GM19238 (cell line): ENCODE measurements at regions not wholly inside any gene's neighbourhood (a gene's known extent, or its start where the extent isn't known, plus 50 kb on each side); places are given as distances from the start of the nearest gene placed in this dataset.

ENCODE experiments used
- DNase-seq: peaks from one replicate; pipeline ENCODE4 v3.0.0; 2011; ENCODE audit warnings: low spot score; ENCODE audit not compliant: insufficient read length

DNA sequence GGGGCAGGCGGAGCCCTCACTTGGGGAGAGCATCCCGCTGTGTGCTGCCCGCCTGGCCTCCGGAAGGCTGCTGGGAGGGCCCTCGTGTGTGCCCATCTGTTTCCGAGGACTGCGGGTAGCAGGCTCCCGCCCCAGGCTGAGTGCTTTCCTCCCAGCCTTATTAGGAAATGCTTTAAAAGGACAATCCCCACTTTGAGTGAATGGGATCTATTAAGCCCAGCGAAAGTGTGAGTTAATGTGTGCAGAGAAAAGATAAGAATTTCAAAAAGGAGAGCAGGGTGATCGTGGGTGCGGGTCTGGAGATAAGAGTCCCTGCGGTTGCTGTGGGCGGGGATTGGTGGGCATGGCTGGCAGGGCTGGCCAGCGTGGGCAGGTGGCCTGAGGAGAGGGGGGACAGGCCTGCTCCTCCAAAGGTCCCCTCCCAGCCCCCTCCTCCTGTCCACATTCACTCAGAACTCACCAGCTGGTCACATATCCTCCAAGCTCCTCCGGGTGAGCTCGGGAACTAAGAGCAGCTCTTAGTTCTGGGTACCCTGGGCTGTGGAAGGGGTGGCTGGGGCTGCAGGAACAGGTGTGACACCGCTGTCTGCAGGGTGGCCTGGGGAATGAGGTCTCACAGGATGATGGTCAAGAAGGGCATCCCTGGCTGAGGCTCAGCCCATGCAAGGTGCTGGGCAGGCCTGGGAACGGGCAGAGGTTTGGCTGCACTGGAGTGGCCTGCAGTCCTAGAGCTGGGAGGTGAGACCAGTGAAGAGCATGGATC lies 1260.3 kb downstream of the BRD1 start:
- no peak for DNase-seq

DNA sequence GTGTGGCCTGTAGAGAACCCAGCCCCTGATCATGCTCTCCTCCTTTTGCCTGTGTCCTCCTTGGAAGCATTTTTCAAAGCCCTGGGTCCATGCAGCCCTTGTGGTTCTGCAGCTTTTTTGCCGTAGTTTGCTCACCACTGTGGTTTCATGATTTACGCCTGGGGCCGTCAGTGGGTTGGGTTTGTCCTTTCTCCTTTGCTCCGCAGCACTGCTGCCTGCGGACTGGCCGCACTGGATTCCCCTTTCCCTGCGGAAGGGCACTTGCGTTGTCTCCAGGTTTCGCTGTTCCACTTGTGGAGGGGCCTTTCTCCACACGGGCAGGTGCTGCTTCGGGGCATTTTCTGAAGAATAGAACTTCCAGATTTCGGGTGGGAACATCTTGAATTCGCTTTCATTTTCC lies 1260.9 kb downstream of the BRD1 start:
- no peak for DNase-seq

DNA sequence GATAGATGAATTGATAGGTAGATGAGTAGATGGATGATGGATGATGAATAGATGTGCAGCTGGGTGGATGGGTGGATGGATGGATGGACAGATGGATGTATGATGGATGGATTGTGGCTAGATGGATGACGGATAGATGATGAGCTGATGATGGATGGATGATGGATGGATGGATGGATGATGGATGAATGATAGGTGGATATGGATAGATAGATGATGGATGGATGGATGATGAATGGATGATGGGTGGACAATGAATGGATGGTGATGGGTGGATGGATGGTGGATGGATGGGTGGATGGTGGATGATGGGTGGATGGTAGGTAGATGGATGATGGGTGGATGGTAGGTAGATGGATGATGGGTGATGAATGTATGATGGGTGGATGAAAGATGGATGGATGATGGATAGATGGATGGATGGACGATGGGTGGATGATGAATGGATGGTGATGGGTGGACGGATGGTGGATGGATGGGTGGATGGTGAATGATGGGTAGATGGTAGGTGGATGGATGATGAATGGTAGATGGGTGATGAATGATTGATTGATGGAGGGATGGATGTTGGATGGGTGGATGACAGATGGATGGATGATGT lies 1261.7 kb downstream of the BRD1 start:
- DNase-seq = no peak

DNA sequence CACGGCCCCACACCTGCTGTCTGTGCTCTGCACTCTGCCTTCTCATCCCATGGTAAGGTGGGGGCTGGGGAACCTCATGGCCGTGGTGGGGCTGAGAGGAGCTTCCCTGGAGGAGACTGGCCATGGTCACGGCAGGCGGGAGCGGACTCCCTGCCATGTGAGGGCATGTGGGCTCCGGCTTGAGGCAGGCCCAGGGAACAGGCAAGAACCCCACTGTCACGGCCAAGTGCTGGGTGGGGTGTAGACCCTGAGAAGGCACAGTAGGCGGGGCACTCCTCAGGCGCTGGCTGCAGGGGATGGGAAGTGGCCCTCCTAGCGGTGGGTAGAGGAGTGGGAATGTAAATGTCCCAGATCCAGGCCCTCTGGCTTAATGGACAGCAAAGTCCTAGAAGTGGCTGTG lies 1262.7 kb downstream of the BRD1 start:
- DNase-seq = no peak

DNA sequence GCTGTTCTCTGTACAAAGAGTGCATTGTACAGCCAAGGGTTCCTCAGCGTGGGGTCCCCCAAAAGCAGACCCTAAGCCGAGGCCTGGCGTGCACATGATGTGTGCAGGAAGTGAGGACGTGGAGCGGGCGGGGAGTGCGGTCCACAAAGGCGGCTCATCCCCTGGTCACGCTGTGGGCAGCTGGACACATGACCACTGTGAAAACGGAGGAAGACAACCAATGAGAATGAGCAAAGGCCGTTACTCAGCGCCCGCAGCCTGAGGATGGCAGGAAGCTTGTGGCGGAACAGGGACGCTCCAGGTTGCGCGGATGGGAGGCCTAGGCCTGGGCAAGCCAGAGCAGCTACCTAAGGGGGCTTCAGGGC lies 1263.7 kb downstream of the BRD1 start:
- no peak for DNase-seq

DNA sequence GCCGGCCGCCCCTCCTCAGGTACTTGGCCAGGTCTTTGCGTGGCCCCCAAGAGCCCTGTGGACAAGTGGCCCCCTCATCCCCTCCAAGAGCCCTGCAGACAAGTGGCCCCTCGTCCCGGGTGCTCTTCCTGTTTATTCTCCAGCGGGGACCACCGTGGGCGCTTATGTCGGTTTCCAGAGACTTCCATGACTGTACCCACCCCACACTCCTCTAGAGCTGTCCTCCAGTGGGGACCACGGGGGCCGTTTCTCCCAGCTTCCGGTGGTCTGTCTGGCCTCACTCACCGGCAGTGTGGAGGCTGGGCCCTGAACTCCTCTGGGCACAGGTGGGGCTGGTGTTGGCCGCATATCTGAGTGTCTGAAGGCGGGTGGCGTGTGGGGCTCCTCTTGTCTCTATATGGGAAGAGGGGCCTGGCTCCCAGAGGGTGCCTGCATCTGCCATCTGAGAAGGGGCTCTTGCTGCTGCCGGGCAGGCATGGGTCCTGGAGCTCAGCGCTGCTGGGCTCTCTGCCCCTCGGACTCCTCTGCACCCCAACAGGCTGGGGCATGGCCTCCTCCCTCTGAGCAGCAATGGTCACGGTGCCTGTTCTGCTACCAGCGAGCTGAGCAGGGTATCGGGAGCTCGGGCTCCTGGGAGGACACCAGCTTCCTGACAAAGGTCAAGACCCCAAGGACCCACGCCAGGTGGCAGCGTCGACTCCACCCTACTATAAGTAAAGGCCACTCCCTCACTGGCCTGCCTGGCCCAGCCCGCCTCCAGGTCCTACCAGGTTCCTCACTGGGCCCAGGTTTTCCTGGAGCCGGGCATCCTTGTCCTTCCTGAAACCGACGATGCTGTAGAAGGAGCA lies 1264.3 kb downstream of the BRD1 start:
- no peak for DNase-seq

DNA sequence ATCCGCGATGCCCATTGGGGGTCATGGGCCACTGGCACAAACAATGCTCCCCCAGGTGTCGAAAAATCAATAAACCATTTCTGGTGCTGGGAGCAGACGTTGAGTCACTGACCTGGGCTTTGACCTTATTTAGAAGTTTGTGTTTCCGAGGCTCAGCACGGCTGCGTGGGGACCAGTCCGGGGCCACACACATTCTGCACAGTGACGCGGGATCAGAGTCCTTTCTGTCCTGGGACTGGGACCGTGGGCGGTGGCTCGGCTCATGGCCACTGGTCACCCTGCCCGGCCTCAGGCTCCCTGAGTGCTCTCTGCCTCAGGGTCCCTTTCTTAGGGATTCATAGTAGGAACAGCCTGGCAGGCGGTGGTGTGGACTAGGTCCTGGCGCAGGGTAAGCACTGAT lies 1266.0 kb downstream of the BRD1 start:
- no peak for DNase-seq

DNA sequence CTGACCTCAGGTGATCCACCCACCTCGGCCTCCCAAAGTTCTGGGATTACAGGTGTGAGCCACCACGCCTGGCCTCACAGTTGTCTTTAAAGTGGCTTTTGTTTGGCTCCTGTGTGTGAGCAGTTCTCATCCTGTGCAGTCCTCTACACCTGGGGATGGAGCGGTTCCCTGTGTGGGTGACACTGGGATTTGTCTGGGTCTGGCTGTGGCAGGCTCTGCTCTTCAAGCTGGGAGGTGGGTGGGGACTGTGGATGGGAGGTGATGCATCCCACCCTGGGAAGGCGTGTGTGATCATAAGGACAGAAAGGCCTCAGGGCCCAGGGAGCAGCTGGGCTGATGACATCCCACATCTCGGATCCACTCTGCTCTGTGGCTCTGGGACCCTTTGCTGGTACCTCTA lies 1266.8 kb downstream of the BRD1 start:
- DNase-seq = no peak

DNA sequence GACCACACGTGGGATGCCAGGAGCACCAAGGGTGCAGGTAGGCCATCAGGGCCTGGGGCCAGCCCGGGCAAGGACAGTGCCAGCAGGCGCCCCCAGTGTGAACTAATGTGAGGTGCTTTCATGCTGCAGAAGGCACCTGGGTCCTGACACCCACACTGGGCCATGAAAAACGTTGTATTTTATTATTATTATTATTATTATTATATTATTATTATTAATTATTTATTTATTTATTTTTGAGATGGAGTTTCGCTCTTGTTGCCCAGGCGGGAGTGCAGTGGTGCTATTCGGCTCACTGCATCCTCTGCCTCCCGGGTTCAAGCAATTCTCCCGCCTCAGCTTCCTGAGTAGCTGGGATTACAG lies 1267.3 kb downstream of the BRD1 start:
- DNase-seq = no peak

DNA sequence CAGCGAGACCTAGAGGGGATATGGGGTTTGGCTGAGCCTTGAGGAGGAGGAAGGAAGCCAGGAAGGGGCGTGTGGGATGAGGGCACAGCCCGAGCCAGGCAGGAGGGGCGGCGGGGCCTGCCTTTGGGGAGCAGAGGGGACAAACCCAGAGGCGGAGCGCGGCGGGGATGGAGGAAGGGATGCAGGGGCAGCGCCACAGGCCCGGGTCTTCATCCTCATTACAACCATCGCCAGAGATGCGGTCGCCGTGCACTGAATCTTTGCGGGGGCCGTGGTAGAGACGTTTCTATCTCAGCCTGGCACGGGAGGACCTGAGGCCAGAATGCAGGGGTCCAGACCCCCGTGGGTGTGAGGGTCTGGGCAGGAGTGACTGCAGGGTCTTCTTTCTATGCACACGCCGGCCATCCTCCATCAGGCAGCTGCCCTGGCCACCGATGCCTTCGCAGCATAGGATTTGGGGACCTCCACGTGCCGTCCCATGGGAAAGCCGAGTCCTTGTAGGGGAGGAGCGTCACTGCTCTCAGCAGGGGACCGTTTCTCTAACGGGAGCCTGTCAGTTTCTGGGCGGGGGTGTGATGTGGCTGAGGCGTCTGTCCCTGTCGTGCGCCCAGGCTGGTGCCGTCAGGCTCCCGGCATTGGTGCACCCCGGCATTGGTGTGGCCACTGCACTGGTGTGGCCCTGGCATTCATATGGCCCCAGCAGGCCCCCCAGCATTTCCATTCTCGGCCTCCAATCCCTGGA lies 1267.9 kb downstream of the BRD1 start:
- no peak for DNase-seq

DNA sequence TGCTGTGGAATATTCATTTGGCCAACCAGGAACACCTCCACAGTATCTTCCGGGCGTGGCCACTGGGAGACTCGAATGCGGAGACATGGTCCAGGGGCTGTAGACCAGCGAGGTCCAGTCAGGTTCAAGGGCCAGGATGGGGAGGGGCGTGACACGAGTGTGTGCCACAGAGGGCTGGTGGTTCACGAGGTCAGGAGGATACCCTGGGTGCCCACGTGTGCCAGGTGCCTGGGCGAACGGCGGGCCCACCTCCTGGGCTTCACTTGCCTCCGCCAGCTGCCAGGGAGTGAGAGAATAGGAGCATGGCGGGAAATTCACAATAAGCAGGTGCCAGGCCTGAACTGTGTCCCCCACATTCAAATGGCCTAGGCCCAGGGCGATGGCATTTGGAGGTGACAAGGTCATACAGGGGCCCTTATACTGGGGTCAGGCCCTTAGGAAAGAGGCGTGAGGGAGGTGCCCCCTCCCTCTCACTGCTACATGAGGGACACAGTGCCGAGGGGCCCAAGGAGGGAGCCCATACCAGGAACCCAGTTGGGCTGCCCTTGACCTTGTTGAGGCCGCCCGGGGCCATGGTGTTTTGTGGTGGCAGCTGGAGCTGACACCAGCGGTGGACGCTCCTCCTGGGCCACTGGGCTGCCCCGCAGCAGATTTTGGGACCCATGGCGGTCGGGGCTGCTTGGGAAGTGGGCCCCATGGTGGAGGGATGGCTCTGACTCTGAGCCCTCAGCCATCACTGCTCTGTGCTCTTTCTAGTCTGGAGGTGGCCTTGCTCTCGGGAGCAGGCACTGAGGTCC lies 1268.9 kb downstream of the BRD1 start:
- no peak for DNase-seq

DNA sequence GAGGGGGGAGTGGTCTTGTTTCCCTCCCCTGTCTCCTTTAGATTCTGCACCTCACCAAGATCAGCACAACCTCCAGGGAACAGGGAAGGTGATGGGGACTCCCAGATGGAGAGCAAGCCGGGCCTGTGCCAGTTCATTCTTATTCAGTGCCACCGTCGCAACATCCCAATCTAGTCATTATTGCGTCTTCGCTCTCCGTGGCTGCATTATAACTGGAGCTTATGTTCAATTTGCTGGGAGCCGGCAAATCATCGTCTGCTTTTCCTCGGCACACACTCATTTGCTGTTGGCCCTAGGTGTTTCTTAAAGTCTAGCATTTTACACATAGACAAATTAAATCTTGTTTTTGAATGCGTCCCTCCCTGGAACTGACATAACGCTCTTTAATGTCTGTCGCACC lies 1269.7 kb downstream of the BRD1 start:
- DNase-seq = no peak

DNA sequence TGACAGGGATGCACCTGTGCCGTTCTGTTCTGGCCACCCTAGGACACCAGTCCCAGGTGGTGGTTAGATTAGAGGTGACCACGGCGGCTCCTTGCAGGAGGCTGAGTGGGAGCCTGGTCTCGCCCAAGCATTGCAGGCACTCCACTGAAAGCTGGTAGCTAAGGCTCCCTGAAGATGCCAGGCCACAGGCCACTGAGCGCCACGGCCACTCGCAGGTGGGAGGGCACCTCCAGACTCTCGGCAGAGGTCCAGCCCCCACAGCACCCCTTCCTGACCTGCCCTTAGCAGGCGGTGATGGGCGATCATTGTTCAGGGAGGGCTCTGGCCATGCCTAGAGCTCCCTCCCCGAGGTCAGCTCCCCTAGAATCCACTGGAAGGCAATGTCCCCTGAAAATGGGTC lies 1270.2 kb downstream of the BRD1 start:
- DNase-seq = no peak

DNA sequence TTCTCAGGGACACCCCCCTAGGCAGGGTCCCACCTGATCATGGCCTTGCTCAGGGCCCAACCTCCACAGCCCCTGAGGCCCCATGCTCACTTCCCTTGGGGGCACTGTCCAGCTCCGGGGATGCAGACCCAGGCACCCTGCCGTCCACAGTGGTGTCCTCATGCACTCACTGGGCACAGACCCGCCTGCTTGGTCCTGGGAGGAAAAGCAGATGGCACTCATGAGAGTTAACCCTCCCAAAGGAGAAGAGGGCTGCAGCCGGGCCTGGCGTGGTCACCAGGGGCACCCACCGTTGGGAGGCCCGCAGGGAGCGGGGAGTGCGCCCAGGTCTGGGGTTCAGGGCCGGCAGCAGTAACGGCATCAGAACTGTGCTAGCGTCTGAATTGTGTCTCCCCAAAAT lies 1270.9 kb downstream of the BRD1 start:
- DNase-seq = no peak

DNA sequence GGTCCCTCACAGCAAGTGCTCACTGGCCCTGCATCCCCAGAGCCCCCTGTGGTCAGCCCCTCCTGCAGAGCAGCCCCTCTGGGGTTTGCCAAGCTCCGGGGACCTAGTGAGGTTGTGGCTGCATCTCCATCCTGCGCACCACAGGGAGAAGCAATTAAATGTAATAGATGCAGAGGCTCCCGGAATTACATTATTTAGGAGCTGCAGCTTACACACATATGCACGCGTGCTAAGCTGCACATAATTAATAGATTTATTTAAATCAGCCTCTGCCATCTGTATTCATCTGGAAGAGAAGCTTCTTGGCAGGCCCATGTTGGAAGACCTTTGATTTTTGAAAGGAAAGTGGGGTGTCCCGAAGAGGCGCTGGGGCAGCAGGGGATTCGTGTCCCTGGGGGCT lies 1271.5 kb downstream of the BRD1 start:
- DNase-seq = no peak

DNA sequence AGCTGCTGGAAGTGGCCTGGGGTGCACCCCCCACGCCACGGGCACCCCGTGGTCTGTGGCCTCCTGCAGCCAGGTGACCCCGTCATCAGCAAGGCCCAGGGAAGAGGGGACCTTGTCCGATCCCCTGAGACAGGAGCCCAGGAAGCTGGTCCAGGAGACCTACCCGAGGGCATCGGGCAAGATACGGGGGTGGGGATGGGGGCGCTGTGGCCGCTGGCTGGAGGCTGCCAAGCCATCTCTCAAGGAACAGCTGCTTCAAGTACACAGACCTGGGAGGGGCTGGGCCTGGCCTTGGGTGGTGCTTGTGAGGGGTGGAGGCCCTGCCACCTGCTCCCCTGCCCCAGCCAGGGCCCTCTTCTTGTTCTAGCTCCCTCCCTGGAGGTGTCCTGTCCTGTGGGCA lies 1272.1 kb downstream of the BRD1 start:
- DNase-seq = no peak

DNA sequence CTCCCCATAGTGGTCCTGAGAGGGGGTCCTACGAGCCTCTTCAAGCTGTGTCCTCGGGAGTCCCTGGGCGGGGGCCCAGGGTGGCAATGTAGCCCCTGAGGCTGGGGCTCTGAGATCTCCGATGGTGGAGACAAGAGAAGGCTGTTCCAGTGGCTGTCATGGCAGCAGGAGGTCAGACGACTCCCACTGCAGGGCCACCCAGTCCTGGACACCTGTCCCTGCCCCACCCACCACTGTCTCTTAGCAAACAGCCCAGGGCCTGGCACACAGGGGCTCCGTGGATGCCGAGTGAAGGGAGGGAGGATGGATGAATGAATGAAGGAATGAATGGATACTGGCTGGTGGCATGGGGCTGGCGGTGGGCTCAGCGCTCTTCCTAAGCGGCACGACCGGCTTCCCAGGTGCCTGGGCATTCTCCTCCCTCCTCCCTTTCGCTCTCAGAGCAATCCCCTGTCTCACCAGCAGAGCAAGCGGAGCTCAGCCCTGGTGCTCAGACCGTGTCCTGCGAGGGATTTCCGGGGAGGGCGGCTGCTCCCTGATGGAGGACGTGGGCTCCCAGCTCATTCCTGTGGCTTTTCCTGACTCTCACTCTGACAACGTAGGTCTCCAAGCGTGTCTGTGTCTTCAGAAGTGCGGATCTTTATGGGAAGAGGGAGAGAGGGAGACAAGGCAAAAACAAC lies 1272.6 kb downstream of the BRD1 start:
- no peak for DNase-seq

DNA sequence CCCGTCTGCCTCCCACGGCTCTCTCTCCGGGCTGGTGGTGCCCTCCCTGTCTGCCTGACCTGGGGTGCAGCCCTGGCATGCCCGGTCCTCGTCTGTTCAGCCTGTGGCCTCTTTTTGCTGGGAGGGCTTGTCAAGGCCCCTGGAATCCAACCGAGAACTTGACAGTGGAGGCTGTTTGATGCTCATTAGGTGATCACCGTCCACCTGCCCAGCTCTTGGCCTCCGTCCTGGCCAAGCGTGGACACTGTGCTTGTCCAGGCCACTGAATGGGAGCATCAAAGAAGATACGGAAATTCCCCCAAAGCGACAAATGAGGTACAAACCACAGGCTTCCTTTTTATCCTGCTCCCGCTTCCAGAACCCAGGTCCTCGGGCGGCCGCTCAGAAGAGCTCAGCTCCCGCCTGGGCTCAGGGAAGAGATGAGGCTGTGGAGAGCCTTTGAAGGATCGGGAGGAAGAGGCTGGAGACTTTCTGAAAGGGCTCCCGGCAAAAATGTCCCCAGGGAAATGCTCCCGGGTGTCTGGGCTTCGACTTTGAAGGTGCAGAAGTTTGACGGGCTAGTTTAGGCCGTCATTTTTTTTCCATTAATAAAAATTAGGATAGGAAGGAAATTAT lies 1273.9 kb downstream of the BRD1 start:
- no peak for DNase-seq

DNA sequence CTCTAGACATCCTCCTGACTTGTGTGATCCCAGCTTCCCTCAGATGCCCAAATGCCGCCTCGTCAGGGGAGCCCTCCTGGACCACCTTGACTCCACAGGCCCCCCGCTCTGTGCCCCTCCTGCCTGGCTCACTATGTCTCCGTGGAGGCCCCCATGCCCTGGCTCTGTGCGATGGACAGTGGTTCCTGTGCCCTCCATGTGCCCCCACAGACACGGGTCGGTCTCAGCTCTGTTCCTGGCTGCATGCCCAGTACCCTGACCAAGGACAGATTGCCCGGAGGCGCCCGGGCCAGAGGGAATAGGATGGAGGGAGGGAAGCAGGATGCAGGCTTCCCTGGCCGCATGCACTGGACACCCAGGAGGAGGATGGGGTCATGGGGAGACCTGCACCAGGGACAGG lies 1274.6 kb downstream of the BRD1 start:
- DNase-seq = no peak

DNA sequence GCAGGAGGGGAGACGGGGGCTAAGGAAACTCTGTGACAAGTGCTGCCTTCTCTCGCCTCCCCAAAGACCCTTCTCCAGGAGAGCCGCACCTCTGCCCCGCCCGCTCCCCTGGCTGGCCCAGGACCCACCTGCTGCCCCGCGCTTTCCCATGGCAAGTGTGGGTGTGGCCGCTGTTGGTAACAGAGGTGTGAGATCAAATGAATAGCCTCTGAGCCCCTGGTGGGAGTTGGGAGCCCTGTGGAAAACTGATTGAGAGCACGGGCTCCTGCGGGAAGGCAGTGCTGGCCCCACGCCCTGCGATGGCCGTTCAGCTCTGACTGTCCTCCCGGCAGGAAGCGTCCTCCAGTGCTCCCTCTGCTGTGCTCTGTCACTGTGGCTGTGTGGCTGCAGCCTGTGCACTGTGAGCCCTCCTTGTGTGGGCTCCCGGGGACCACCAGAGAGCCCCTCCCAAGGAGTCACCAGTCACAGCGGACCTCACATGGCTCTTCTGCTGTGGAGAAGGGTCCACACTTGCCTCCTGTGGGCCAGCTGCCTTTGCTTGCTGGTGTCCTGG lies 1275.9 kb downstream of the BRD1 start:
- DNase-seq = no peak
